A673 (cell line): ENCODE measurements at regions not wholly inside any gene's neighbourhood (a gene's known extent, or its start where the extent isn't known, plus 50 kb on each side); places are given as distances from the start of the nearest gene placed in this dataset.

Experiments
- CTCF ChIP-seq: fragments of 300-800, 200-600 bp; sonication (generic); conservative IDR thresholded peaks from 2 replicates; pipeline ENCODE4 v1.5.1; 2017; ENCODE audit warnings: low read depth, mild to moderate bottlenecking, antibody characterized with exemption, low read length, moderate library complexity, mixed read lengths
- EZH2 ChIP-seq: fragments of 200-600 bp; sonication (generic); IDR thresholded peaks from 2 replicates; pipeline ENCODE4 v1.6.1; 2017; ENCODE audit warnings: borderline replicate concordance, low read depth, mild to moderate bottlenecking, mixed read lengths, antibody characterized with exemption, low read length; ENCODE audit not compliant: poor library complexity, severe bottlenecking

DNA sequence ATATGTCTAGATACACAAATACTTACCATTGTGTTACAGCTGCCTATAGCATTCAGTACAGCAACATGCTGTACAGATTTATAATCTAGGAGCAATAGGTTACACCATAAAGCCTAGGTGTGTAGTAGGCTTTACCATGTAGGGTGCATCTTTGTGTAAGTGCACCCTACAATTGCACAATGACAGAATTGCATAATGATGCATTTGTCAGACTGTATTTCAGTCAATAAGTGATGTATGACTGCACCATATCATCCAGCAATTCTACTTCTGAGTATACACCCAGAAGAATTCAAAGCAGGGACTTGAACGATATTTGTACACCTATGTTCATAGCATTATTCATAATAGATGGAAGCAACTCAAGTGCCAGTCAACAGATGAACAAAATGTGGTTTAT is 100.4 kb upstream of the SLC44A1 start:
- no peak for TF ChIP-seq CTCF
- TF ChIP-seq EZH2: no peak
